HUDEP-2 (cell line): ENCODE measurements at regions not wholly inside any gene's neighbourhood (a gene's known extent, or its start where the extent isn't known, plus 50 kb on each side); places are given as distances from the start of the nearest gene placed in this dataset.

ENCODE experiments used
- DNase-seq, 76 experiments: peaks; one replicate each; lab custom pipeline; 2025; ENCODE audit not compliant: unreplicated experiment in 76 of 76; lab: John Stamatoyannopoulos, UW

DNA sequence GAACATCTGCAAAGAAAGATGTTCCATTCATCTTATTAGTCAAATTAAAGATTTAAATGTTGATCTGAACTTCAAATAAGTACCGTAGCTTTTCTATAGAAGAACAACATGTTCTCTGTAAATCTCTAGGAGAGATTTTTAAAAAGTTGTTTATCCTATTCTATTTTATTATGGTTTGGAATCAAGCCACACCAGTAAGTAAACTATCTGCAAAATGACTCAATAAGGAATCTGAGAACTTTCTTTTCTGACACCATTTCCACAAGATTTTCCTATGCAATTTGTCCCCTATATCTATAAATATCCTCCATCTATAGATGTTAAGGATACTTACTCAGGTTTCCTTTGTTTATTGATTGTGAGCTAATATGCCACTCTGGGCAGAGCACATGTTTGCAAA, 736.6 kb downstream of the CBLN2 start:
- no peak for DNase-seq

GRCh38 chr18:71798986-71799673, 745.0 kb downstream of the CBLN2 start:
- DNase-seq = no peak

DNA sequence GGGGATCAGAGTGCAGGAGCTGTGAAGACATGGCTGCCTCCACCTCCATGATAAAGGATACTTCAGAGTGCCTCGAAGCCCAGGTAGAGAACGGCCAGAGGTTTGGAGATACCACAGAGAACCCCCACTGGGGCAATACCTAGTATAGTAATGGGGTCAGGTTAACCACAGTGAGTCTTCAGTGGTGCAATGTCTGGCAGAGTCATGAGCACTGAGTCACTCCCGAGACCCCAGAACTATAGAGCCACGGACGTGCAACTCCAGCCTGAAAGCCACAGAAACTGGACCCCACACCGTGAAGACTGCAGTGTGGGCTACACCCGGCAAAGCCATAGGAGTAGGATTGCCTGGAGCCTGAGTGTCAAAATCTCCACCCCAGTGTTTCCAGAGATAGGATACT, 746.6 kb downstream of the CBLN2 start:
- no peak for DNase-seq

- no peak for DNase-seq
These were observed 759.4 kb downstream of the CBLN2 start for GRCh38 chr18:71784777-71785176.

DNA sequence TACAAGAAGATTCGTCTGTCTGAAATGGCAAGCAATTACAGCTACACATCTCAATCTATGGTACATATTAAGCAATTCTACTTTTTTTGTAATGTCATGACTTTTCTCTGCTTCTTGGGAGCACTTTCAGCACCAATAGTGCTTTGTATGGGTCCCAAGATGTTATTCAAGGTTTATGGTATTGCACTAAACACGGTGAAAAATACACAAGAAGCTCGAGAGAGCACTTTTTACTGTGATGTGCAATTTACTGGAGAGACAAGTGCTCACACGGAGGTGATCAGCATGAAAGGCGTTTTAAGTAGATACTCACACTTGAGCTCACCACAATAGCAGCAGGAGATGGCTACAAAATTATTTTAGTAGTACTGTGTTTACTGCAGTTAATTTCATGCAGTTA, 783.6 kb downstream of the CBLN2 start:
- no peak for DNase-seq

DNA sequence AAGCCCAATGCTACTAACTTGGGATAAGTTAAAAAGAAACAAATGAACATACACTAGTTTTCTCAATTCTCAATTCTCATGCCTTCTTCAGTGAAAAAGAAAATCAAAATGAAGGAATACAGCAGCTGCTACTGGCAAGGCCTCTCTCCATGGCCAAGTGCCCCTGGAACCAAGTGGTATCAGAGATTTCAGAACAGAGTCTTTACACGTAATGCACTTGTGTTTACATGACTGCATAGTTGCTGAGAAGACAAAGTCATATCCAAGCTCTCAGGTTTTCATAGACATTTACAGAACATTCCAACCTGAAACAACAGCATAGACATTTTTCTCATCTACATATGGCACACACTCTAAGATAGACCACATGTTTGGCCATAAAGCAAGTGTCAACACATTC, 789.9 kb downstream of the CBLN2 start:
- no peak for DNase-seq

DNA sequence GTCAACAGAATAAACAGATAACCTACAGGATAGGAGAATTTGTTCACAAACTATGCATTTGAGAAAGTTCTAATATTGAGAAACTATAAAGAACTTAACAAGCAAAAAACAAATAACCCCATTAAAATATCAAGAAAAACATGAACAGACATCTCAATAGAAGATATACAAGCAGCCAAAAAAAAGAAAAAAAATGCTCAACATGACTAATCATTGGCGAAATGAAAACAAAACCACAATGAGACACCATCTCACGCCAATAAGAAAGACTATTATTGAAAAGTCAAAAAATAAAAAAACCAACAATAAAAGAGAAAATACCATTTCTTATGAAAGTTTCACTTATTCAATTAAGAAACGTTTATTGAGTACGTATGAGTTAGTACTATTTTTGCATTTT, 800.5 kb downstream of the CBLN2 start:
- DNase-seq = no peak

DNA sequence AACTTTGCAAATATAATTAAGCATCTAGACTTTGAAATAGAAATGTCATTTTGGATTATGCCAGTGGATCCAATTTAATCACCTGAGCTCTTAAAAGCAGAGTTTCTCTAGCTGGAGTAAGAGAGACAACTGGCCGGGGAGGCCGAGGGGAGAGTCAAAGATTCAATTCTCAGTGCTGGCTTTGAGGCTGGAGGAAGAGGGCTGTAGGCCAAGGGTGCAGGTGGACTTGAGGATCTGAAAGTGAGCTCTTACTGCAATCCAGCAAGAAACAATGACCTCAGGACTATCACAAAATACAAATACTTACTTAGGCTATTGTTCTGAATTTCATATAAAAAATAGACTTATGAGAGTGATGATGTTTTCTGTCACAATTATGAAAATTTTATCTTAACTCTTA, 814.5 kb downstream of the CBLN2 start:
- DNase-seq = no peak

DNA sequence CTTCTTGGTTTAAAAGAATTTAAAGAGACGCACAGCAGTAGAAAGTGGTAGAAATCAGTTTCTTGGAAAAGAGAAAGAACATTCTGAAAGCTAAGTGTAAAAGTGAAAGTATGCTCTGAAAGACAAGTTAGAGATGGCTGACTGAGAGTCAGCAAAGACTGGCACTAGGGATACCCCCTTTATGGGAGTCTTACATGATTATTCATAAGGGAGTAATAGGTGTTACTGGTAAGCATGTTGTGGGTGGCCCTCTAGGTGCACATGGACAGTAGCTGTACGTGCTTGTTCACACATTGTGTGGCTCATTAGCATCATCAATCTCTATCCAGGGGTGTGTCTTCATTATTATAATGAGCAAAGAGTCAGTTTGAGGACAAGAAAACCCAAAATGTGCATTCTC, 816.2 kb downstream of the CBLN2 start:
- DNase-seq = no peak

GRCh38 chr18:71725256-71725655, 818.9 kb downstream of the CBLN2 start:
- no peak for DNase-seq

DNA sequence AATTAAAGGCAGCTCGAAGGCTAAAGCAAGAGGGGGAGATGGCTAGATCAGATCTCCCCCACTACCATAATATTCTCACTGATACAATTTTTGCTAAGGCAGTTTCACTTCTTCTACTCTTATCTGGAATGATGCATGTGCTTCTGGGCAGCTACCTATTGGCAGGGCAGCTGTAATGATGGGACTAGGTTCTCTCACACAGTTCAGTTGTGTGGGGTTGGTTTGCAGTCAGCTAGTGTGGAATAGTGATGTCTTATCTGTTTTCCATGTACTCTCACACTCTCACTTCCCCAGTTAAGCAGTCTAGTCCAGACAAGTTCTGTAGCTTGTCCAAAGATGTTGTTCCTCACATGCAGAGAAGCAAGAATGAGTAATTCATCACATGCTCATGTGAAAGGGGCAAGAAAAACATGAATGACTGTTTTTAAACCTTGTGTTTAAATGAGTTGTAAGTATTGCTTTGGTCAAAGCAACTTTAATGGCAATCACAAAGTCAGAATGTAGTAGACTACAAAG, 836.1 kb downstream of the CBLN2 start:
- DNase-seq = no peak

GRCh38 chr18:71707400-71707799, 836.7 kb downstream of the CBLN2 start:
- no peak for DNase-seq

GRCh38 chr18:71689416-71690160, 854.6 kb downstream of the CBLN2 start:
- DNase-seq = no peak

DNA sequence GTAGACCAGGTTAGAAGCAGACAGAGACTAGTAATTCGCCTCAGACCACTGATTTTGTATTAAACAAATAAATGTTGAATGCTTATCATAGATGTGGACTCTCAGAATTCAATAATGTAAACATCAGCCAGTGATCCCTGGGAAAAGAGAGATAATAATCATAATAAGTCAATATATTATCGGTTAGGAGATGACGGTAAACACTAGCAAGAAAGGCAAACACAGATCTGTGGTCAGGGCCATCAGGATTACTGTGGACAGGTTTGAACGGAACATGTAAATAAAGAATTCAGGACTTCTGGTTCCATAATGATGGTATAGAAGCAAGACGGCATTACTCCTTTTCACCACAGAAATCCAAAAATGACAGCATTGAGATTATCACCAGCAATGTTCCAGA, 861.6 kb downstream of the CBLN2 start:
- no peak for DNase-seq

- no peak for DNase-seq
These were observed 866.0 kb downstream of the CBLN2 start for GRCh38 chr18:71678144-71678543.

DNA sequence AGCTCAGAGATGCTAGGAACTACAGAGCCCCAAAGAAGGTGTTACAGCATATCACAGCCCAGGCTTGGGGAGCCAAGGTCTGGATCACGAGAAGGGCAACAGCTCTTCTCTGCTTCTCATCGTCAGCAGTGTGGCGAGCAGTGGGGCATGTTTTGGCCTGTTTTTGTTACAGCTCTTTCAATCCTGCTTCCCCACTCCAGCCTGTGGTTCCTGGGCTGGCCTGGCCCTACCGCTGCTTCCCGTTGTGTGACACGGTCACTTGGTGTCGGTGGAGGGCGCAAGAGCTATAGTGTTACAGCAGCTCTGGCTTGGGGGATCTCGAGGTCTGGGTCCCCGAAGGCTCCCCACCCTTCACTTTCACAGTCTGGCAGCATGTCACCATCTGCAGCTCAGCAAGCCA, 870.2 kb downstream of the CBLN2 start:
- no peak for DNase-seq

GRCh38 chr18:71673498-71673897, 870.6 kb downstream of the CBLN2 start:
- no peak for DNase-seq

DNA sequence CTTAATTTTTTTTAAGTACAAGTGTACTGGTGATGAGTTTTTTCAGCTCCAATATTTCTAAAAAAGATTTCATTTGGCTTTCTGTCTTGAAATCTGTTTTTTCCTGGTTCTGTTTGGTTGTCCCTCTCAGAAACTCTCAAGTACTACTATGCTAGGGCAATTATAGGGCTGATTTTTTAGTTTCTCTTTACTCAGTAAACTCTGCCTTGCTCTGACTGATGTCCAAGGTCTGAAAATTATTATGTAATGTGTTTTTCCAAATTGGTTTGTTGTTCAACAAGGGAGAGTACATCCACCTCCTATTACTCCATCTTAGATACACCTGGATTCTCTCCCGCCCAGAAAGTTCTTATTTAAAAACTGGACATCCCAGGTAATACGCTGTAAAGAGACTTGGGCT, 877.7 kb downstream of the CBLN2 start:
- DNase-seq = no peak

DNA sequence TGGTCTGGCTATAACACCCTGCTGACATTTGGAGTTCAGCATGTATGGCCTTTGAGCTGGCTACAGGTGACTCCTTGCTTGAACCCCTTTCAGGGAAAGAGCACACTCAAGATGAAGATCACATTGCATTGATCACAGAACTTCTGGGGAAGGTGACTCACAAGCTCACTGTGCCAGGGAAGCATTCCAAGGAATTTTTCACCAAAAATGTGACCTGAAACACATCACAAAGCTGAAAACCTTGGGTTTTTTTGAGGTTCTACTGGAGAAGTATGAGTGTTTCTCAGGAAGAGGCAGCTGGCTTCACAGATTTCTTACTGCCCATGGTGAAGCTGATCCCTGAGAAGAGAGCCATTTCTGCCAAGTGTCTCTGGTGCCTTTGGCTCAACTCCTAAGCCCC, 879.0 kb downstream of the CBLN2 start:
- DNase-seq = no peak

GRCh38 chr18:71643822-71644221, 900.3 kb downstream of the CBLN2 start:
- no peak for DNase-seq

- DNase-seq = no peak
These were observed 913.4 kb downstream of the CBLN2 start for GRCh38 chr18:71630696-71631095.

DNA sequence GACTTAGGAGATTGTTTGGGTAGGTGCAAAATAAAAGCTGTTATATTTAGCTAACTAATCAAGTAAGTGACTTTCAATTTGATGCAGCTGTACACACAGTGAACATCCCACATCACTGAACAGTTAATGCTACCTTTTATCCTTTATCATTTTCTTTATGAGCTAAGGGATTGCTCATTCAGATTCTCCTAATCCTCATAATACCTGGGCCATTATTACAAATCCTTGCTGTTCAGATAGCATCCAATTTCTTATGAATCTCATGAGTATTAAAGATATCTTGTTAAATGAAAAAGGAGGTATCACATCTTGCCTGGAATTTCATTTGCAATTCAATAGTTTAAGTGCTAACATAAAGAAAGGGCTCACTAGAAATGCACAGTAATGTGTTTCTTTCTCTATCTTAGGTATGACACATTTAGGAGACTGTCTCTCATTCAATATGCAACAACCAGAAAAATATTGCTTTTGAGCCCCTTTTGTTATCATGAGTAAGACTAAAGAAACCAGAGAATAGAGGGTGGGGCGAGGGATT, 918.5 kb downstream of the CBLN2 start:
- DNase-seq = no peak
